HG03175 (cell line): ENCODE measurements at regions not wholly inside any gene's neighbourhood (a gene's known extent, or its start where the extent isn't known, plus 50 kb on each side); places are given as distances from the start of the nearest gene placed in this dataset.

Source experiments
- ATAC-seq: cut with Tn5 transposase; IDR thresholded peaks from one replicate; pipeline ENCODE4 v1.9.1; 2021; ENCODE audit warnings: mild to moderate bottlenecking, moderate library complexity; ENCODE audit not compliant: unreplicated experiment

DNA sequence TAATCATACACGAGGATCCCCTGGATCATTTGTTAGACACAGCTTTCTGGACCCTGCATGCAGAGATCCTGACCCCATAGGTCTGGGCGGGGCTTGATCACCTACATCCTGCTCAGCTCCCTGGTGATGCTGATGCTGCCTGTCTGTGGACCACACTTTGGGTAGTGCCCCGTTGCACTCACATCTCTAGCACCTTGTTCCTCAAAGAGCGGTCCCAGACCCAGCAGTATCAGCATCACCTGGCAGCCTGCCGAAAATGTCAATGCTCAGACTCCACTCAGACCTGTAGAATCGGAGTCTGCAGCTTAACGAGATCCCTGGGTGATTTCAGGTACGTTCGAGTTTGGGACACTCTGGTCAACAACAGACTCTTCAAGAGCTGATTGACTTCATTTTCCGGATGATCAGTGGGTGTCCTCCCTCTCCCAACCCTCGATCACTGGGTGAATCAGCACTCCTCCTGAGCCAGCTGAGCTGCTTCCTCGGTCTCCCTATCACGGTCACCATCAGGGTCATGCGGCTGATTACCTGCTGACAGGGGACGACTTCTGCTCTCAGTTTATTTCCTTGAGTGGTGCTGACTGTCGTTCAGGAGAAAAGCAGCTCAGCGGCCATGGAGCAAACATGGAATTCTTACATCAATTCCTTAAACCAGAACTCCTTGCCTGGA, 150.6 kb upstream of the RAB12 start:
- no peak for ATAC-seq

GRCh38 chr18:8460748-8461147, 148.5 kb upstream of the RAB12 start:
- no peak for ATAC-seq

GRCh38 chr18:8461544-8461943, 147.7 kb upstream of the RAB12 start:
- no peak for ATAC-seq

- no peak for ATAC-seq
These were observed 146.5 kb upstream of the RAB12 start for GRCh38 chr18:8462651-8463185.

DNA sequence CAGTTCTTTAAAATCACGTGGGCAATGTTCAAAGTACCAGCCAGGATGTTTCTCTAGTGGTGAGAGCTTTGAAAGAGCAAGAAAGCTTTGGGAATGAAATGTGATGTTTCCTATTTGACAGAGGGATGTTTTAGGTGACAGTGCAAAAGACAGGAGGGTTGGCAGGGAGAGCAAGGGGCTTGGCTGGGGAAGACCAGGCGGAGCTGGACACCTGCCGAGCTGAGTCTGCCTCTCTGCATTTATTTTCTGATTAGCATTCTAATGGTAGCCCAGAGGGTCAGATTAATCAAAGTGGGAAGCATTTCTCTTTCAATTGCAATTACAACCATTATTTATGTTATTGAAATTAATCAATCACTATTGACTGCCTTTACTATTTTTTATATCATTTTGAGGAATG, 145.4 kb upstream of the RAB12 start:
- no peak for ATAC-seq

DNA sequence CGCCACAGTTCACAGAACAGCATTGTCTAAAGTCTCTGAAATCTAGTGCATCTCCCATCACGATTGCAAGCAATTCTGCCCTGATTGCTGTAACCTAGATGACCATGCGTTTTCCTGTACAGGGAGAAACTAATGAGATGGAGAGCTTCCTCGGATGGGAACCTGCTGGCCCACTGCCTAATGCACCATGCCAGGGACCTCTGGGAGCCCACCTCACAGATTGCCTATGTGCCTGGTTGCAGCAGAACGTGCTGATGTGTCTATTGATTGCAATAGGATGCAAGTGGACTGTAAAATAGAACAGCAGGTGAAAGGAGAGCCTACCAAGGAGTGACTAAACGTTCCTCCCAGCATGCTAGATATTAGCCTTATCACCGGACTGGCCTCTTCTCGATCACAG, 141.0 kb upstream of the RAB12 start:
- ATAC-seq = no peak

- no peak for ATAC-seq
These were observed 140.3 kb upstream of the RAB12 start for GRCh38 chr18:8468921-8469335.

DNA sequence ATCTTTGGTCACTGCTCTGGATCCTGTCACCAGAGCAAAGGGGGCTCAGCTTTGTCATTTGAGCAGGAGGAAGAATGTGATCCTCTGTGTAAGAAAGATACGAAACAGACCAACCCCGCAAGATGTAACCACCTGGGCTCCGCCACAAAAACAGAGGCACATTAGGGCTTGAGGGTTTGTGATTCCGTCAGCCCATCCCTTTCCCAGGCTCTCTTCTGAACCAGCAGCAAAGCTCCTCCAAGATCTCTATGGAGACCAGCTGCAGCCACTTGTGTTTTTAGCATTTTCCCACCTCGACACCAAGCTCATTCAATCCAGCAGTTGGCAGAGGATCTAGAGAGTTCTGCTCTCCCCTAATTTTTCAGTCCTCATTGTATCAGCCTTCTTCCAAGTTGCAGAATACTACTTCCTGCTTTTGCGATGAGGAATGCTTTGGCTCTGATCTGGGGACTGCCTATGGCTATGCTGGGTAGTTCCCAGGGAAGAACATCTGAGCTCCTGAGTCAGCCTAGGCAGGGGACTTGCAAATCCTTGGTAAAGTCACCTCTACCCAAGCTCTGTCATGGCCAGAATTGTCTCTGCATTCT, 139.6 kb upstream of the RAB12 start:
- no peak for ATAC-seq

- ATAC-seq = no peak
These were observed 137.9 kb upstream of the RAB12 start for GRCh38 chr18:8471372-8471771.

- no peak for ATAC-seq
These were observed 134.6 kb upstream of the RAB12 start for GRCh38 chr18:8474661-8475060.

DNA sequence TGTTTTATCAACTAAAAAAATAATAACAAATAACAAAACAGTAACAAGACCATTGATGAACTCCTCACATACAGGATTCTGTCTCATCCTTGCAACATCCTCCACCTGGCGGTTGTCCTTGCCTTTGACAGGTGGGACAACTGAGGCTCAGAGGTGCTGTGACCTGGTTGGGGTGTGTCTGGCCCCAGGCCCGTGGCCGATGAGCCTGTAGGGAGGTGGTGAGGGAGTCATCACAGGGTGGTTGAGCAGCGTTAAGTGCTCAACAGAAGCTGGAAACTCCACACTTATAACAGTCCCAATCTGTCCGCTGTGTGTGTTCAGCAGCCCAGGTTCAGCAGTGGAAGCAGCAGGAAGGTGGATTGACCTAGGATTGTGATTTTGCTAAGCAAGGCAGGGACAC, 131.6 kb upstream of the RAB12 start:
- no peak for ATAC-seq

DNA sequence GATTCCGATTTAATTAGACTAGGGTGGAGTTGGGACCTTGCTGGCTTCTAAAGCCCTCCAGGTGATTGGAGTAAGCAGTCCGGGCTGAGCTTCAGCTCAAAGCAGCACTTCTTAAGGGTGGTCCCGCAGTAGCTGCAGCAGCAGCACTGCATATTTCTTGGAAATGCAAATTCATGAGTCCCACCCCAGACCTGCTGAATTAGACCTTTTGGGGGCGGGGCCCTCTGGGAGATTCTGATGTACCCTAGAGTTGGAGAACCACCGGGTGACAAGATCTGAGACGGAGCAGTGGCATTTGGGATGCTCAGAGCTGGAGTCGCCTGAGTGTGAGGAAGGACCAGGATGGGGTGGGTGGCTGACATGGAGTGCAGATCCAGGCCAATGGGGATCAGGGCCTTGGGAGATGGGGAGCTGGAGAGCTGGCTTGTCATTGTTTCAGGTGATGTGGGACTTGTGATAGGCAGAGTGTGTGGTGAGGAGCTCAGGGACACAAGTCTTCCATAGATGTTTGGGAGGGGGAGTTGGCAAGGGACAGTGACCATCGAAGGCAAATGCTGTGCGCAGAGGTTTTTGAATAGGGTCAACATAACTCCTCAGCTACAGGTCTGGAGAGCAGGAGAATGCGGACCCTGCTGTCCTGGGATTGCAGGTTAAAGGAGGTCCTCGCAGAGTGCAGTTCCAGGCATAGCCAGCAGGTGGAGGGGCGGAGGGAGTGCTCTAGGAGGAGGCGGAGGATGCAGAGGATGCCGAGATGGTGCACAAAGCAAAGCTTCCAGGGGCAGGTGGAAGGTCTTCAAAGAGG, 130.9 kb upstream of the RAB12 start:
- peak; percentile 88 for ATAC-seq

- no peak for ATAC-seq
These were observed 130.3 kb upstream of the RAB12 start for GRCh38 chr18:8478968-8479370.

GRCh38 chr18:8479789-8480188, 129.4 kb upstream of the RAB12 start:
- no peak for ATAC-seq

DNA sequence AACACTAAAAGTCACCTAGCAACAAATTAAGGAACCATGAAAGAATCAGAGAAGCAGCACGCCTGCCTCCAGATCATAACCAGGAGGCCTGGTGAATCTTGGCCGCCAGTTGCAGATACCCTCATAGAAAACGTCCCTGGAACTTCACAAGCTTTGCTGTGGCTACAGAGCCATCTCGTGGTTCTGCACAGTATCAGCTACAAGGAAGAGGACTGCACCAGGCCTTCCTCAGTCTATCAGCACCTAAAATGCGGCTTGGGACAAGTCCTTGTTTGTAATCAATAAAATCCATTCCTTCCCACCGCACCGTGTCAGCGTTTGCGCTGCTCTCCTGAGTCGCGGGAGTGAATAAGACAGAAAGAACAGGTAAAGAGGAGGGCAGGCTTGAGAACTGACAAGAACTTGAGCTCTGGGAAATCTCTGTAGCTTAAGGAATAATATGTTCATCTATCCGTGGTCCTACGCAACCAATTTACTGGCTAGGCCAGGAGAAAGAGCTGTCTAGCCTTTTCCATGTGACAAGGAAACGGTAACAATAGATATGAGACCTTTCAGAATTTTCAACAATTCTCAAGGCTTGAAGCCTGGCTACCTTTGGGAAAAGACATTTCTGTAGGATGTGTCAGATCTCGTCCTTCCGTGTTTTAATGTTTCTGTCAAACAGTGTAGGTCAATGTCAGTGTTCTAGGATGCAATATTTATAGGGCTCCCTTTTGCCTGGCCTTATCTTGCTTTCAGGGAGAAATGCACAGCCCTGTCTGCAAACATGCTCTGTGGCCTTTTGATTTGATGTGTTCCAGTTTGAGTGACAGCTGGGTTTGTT, 128.5 kb upstream of the RAB12 start:
- ATAC-seq = no peak

GRCh38 chr18:8484951-8485350, 124.3 kb upstream of the RAB12 start:
- no peak for ATAC-seq

GRCh38 chr18:8489761-8490160, 119.5 kb upstream of the RAB12 start:
- no peak for ATAC-seq

GRCh38 chr18:8491516-8491915, 117.7 kb upstream of the RAB12 start:
- ATAC-seq = no peak

DNA sequence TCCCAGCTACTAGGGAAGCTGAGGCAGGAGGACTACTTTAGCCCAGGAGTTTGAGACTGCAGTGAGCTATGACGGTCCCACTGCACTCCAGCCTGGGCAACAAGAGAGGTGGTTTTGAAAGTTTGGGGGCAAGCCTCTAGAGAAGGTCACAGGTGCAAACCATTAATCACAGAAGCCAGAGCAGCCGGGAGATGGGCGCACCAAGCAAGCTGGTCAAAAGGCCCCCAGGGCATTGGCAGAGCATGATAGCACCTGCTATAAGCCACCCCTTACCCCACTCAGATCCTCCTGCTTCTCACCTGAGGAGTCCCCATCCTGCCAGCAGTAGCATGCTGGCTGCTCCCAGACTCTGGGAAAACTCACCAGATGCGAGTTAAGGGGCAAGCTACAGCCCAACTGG, 116.1 kb upstream of the RAB12 start:
- no peak for ATAC-seq

DNA sequence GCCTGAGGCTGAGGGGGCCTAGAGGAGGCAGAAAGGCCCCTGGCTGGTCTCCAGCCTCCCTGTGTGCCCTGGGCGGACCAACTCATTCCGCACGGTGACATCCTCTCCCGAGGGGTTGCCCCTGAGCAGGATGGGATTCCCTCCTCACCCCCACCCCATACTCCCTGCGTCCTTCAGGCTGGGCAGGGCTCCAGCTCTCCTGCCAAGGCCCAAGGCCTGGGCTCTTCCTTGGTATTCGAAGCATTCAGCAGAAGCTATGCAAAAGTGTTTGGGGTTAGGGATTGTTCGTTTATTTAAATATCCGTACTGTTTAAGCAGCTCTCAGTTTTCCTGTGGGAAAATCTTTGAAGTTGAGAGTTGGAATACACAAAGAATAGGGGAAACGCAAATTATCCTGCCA, 113.1 kb upstream of the RAB12 start:
- ATAC-seq = no peak

DNA sequence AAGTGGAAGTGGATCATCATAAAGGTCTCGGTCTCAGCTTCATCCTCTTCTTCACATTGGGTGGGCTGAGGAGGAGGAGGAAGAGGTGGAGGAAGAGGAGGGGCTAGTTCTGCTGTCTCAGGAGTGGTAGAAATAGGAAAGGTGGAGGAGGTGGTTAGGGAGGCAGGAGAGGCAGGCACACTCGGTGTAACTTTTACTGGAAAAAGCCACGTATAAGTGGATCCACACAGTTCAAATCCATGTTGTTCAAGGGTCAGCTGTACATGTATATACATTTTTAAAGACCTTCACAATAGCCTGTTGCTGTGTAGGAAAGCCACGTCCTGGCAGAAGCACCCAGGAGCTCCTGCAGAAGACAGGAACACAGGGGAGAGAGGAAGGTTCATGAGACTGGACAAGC, 110.3 kb upstream of the RAB12 start:
- no peak for ATAC-seq
